ENCODE measurements at regions not wholly inside any gene's neighbourhood (a gene's known extent, or its start where the extent isn't known, plus 50 kb on each side); places are given as distances from the start of the nearest gene placed in this dataset.

- H3K27me3 ChIP-seq (ENCODE audit: control insufficient read depth, insufficient read depth, low read length) = no peaks in the 10 kb centered on the region
- DNase-seq (ENCODE audit: low read depth) = no peak
- no peaks in the 10 kb centered on the region for H3K36me3 ChIP-seq (ENCODE audit: control insufficient read depth, insufficient read depth, low read length)
- no peak for TF ChIP-seq CTCF (IDR thresholded peaks at IDR 0.05; ENCODE audit: insufficient read depth, low read length, poor library complexity, severe bottlenecking)
- no peak overlapping the region for H3K4me3 ChIP-seq (ENCODE audit: low read depth, low read length)
Observed at GRCh38 chr6:14758421-14759081, 487.3 kb upstream of the JARID2 start.

GRCh38 chr6:14759976-14760672 is 485.7 kb upstream of the JARID2 start:
- DNase-seq (ENCODE audit: low read depth) = no peak
- Histone ChIP-seq H3K27me3 (ENCODE audit: control insufficient read depth, insufficient read depth, low read length) (no peaks in the 10 kb centered on the region), H3K36me3 (ENCODE audit: control insufficient read depth, insufficient read depth, low read length) (no peaks in the 10 kb centered on the region), H3K4me3 (ENCODE audit: low read depth, low read length) (no peak overlapping the region)
- TF ChIP-seq CTCF (IDR thresholded peaks at IDR 0.05; ENCODE audit: insufficient read depth, low read length, poor library complexity, severe bottlenecking) = no peak

GRCh38 chr6:14762077-14762476 is 483.8 kb upstream of the JARID2 start:
- Histone ChIP-seq H3K4me3 (ENCODE audit: low read depth, low read length) (no peak overlapping the region), H3K36me3 (ENCODE audit: control insufficient read depth, insufficient read depth, low read length) (no peaks in the 10 kb centered on the region), H3K27me3 (ENCODE audit: control insufficient read depth, insufficient read depth, low read length) (no peaks in the 10 kb centered on the region)
- no peak for TF ChIP-seq CTCF (IDR thresholded peaks at IDR 0.05; ENCODE audit: insufficient read depth, low read length, poor library complexity, severe bottlenecking)
- DNase-seq (ENCODE audit: low read depth) = no peak

- Histone ChIP-seq H3K36me3 (ENCODE audit: control insufficient read depth, insufficient read depth, low read length) (no peaks in the 10 kb centered on the region), H3K4me3 (ENCODE audit: low read depth, low read length) (no peak overlapping the region), H3K27me3 (ENCODE audit: control insufficient read depth, insufficient read depth, low read length) (no peaks in the 10 kb centered on the region)
- no peak for DNase-seq (ENCODE audit: low read depth)
- TF ChIP-seq CTCF (IDR thresholded peaks at IDR 0.05; ENCODE audit: insufficient read depth, low read length, poor library complexity, severe bottlenecking) = no peak
Observed at GRCh38 chr6:14763139-14763538, 482.7 kb upstream of the JARID2 start.

- DNase-seq (ENCODE audit: low read depth) = no peak
- H3K4me3 ChIP-seq (ENCODE audit: low read depth, low read length) = no peak overlapping the region
- no peaks in the 10 kb centered on the region for H3K36me3 ChIP-seq (ENCODE audit: control insufficient read depth, insufficient read depth, low read length)
- no peaks in the 10 kb centered on the region for H3K27me3 ChIP-seq (ENCODE audit: control insufficient read depth, insufficient read depth, low read length)
- no peak for TF ChIP-seq CTCF (IDR thresholded peaks at IDR 0.05; ENCODE audit: insufficient read depth, low read length, poor library complexity, severe bottlenecking)
Observed at GRCh38 chr6:14763616-14764015, 482.3 kb upstream of the JARID2 start.
